HG02610 (cell line): ENCODE measurements at regions not wholly inside any gene's neighbourhood (a gene's known extent, or its start where the extent isn't known, plus 50 kb on each side); places are given as distances from the start of the nearest gene placed in this dataset.

ENCODE experiments used
- ATAC-seq: cut with Tn5 transposase; IDR thresholded peaks from one replicate; pipeline ENCODE4 v1.9.1; 2021; ENCODE audit warnings: mild to moderate bottlenecking, moderate library complexity; ENCODE audit not compliant: unreplicated experiment

GRCh38 chr1:14470802-14471201, 127.7 kb upstream of the KAZN start:
- no peak for ATAC-seq

- no peak for ATAC-seq
Measured at GRCh38 chr1:14474856-14475255, 123.6 kb upstream of the KAZN start.

GRCh38 chr1:14476170-14476955, 122.1 kb upstream of the KAZN start:
- ATAC-seq, result no peak

- ATAC-seq, result no peak
Measured at GRCh38 chr1:14478120-14478519, 120.4 kb upstream of the KAZN start.

GRCh38 chr1:14479865-14480264, 118.6 kb upstream of the KAZN start:
- ATAC-seq, result no peak

- no peak for ATAC-seq
Measured at GRCh38 chr1:14482784-14483450, 115.6 kb upstream of the KAZN start.

- ATAC-seq, result no peak
Measured at GRCh38 chr1:14485285-14485684, 113.2 kb upstream of the KAZN start.

- ATAC-seq, result no peak
Measured at GRCh38 chr1:14486401-14487201, 111.9 kb upstream of the KAZN start.

GRCh38 chr1:14487671-14488070, 110.8 kb upstream of the KAZN start:
- ATAC-seq, result no peak

GRCh38 chr1:14494911-14495310, 103.6 kb upstream of the KAZN start:
- no peak for ATAC-seq

- ATAC-seq, result no peak
Measured at GRCh38 chr1:14495381-14495780, 103.1 kb upstream of the KAZN start.

- no peak for ATAC-seq
Measured at GRCh38 chr1:14495996-14496395, 102.5 kb upstream of the KAZN start.

GRCh38 chr1:14498839-14499238, 99.6 kb upstream of the KAZN start:
- no peak for ATAC-seq

- ATAC-seq, result no peak
Measured at GRCh38 chr1:14499312-14500040, 99.0 kb upstream of the KAZN start.

GRCh38 chr1:14500041-14500440, 98.4 kb upstream of the KAZN start:
- ATAC-seq, result no peak

- no peak for ATAC-seq
Measured at GRCh38 chr1:14500912-14501311, 97.6 kb upstream of the KAZN start.

- ATAC-seq, result no peak
Measured at GRCh38 chr1:14504517-14504916, 94.0 kb upstream of the KAZN start.

- ATAC-seq, result no peak
Measured at GRCh38 chr1:14506471-14507255, 91.8 kb upstream of the KAZN start.

- ATAC-seq, result no peak
Measured at GRCh38 chr1:14507262-14507661, 91.2 kb upstream of the KAZN start.

GRCh38 chr1:14508613-14509012, 89.9 kb upstream of the KAZN start:
- no peak for ATAC-seq
